Mucosa of descending colon (tissue), 3 donors: ENCODE measurements at regions not wholly inside any gene's neighbourhood (a gene's known extent, or its start where the extent isn't known, plus 50 kb on each side); places are given as distances from the start of the nearest gene placed in this dataset.

Source experiments
- ATAC-seq: fragments of 200-7000 bp; cut with Tn5 transposase; one replicate; pipeline ENCODE4 v1.9.1; 2020; ENCODE audit warnings: mild to moderate bottlenecking, moderate library complexity
- DNase-seq, 3 donors: peaks; one replicate each; pipeline ENCODE4 v3.0.0-alpha.2; 2020
- H3K36me3 ChIP-seq: fragments of 200-600 bp; one replicate; pipeline ENCODE4 v1.8.0; 2021; ENCODE audit warnings: low read depth, mild to moderate bottlenecking
- H3K4me1 ChIP-seq: fragments of 200-600 bp; one replicate; pipeline ENCODE4 v1.8.0; 2021; ENCODE audit warnings: low read depth, mild to moderate bottlenecking
- H3K4me3 ChIP-seq: fragments of 200-600 bp; one replicate; pipeline ENCODE4 v1.8.0; 2021; ENCODE audit warnings: mild to moderate bottlenecking
- H3K9me3 ChIP-seq: fragments of 200-600 bp; one replicate; pipeline ENCODE4 v1.8.0; 2021; ENCODE audit warnings: mild to moderate bottlenecking
- CTCF ChIP-seq: fragments of 200-600 bp; IDR thresholded peaks from one replicate; pipeline ENCODE4 v1.8.0; 2022; ENCODE audit warnings: antibody characterized with exemption, mild to moderate bottlenecking
- intact Hi-C, 2 donors: fragments of 100-400 bp; cut with DNase I in 1 of 2; cut with micrococcal nuclease in 1 of 2; formaldehyde crosslinking; loops; one replicate each; pipeline versions ENCODE4 v1.11.0 to v1.11.1; 2022; cut with DNase I, micrococcal nuclease
- donor health status: DM: no; HTN: no; CAD: no; lungs with moderate emphysema.
- donor health status: DM: no; HTN: no; CAD: no.
- donor health status: DM: no; HTN: yes; CAD: no.

DNA sequence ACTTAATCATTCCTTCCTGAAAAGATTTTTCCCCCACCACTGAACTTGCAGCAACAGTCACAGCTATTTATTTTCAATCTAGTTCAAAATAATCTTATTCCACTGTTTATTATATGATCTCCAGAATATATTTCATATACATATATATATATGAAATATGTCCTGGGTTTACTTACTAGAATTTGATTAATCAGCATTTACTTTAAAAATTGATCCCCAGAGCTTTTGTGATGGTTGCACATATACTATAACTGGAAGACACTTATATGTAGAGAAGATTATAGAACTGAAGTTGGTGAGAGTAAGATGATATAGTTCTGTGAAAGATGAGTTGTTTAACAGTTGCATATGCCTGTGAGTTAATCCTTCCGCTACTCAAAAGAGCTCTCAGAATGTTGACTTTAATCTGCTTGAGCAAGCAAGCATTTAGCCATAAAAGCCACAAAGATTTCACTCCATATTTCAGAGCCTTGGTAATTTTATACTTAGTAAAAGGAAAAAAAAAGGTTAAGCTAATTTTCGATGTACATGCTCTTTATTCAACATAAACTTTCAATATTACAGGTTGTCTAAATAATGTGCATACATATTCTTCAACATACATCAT lies 399.3 kb upstream of the CDH9 start:
- no peaks in the 10 kb centered on the region for H3K4me1 ChIP-seq
- intact Hi-C loops: no loop called here
- no peak for ATAC-seq
- H3K4me3 ChIP-seq: no peak overlapping the region
- H3K36me3 ChIP-seq: no peaks in the 10 kb centered on the region
- TF ChIP-seq CTCF: no peak
- H3K9me3 ChIP-seq: peaks cover 22% of the 10 kb centered on the region
- no peak for DNase-seq

DNA sequence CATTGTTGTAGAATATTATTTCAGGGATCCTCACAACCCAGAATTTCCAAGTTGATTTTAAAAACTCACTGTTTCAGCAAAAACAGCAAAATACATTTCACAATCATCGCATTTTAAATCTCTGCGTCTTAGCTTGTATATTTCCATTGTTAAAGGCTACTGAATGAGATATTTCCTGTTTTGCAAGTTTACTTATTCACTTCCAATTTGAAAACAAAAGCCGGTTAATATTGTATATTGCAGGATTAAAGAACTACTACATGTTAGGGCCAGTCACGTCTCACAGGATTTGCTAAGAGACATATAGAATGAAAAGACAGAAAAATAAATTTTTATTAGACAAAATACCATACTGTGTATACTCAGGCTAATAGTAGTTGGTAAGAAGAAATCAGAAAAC lies 395.9 kb upstream of the CDH9 start:
- no peaks in the 10 kb centered on the region for H3K4me1 ChIP-seq
- H3K4me3 ChIP-seq: no peak overlapping the region
- H3K9me3 ChIP-seq: peaks cover 38% of the 10 kb centered on the region
- ATAC-seq (no peak), DNase-seq (no peak)
- intact Hi-C loops: no loop called here
- TF ChIP-seq CTCF: no peak
- no peaks in the 10 kb centered on the region for H3K36me3 ChIP-seq

- intact Hi-C loops: no loop called here
- ATAC-seq: no peak
- no peak overlapping the region for H3K4me3 ChIP-seq
- DNase-seq: no peak
- H3K9me3 ChIP-seq: peaks cover 52% of the 10 kb centered on the region
- H3K36me3 ChIP-seq: no peaks in the 10 kb centered on the region
- no peaks in the 10 kb centered on the region for H3K4me1 ChIP-seq
- TF ChIP-seq CTCF: no peak
Observed at GRCh38 chr5:27414099-27414498, 375.7 kb upstream of the CDH9 start.

DNA sequence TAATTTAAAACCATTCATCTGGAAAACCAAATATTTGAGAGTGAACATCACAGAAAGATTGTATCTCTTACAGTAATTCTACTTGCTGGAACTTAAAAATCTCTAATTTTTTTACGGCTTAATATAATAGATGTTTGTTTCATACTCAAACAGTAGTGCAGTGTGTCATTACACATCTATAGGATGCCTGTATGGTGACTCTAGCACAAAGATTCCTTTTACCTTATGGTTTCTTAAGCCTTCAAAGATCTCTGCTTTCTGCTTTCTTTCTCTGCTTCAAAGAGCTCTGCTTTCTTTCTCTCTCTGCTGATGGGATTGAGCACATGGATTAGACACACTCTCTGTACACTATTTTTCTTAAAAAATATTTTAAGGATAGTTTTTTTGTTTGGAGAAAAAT lies 374.0 kb upstream of the CDH9 start:
- intact Hi-C loops: no loop called here
- no peaks in the 10 kb centered on the region for H3K36me3 ChIP-seq
- peaks cover 41% of the 10 kb centered on the region for H3K9me3 ChIP-seq
- H3K4me3 ChIP-seq: no peak overlapping the region
- DNase-seq (no peak), ATAC-seq (no peak)
- H3K4me1 ChIP-seq: no peaks in the 10 kb centered on the region
- no peak for TF ChIP-seq CTCF

- Histone ChIP-seq H3K4me3 (no peak overlapping the region), H3K9me3 (peaks cover 16% of the 10 kb centered on the region), H3K4me1 (no peaks in the 10 kb centered on the region), H3K36me3 (no peaks in the 10 kb centered on the region)
- DNase-seq (no peak), ATAC-seq (no peak)
- intact Hi-C loops: no loop called here
- no peak for TF ChIP-seq CTCF
Observed at GRCh38 chr5:27406020-27406419, 367.6 kb upstream of the CDH9 start.

- TF ChIP-seq CTCF: no peak
- H3K36me3 ChIP-seq: no peaks in the 10 kb centered on the region
- H3K4me3 ChIP-seq: no peak overlapping the region
- peaks cover 14% of the 10 kb centered on the region for H3K9me3 ChIP-seq
- intact Hi-C loops: no loop called here
- no peak for DNase-seq
- no peak for ATAC-seq
- H3K4me1 ChIP-seq: no peaks in the 10 kb centered on the region
Observed at GRCh38 chr5:27403243-27403882, 365.0 kb upstream of the CDH9 start.
